Peyer's patch (tissue), 4 donors: ENCODE measurements at regions not wholly inside any gene's neighbourhood (a gene's known extent, or its start where the extent isn't known, plus 50 kb on each side); places are given as distances from the start of the nearest gene placed in this dataset.

Experiments used
- DNase-seq, 3 donors: peaks; one replicate each; pipeline ENCODE4 v3.0.0-alpha.2; 2017 to 2019
- H3K27ac ChIP-seq, 4 donors: fragments of 200-600 bp; sonication (generic); one replicate each; pipeline ENCODE4 v1.5.1; 2016 to 2019
- H3K27me3 ChIP-seq, 2 donors: fragments of 200-600 bp; sonication (generic); one replicate each; pipeline ENCODE4 v1.5.1; 2019
- H3K36me3 ChIP-seq, 3 donors: fragments of 200-600 bp; sonication (generic); one replicate each; pipeline ENCODE4 v1.5.1; 2016 to 2019
- H3K4me1 ChIP-seq, 4 donors: fragments of 200-600 bp; sonication (generic); one replicate each; pipeline ENCODE4 v1.5.1; 2016 to 2019
- H3K4me3 ChIP-seq, 4 donors: fragments of 200-600 bp; sonication (generic); 1 replicate in 3 of 4; 2 replicates in 1 of 4; pipeline ENCODE4 v1.5.1; 2016 to 2019; ENCODE audit warnings: mild to moderate bottlenecking in 1 of 4
- H3K9me3 ChIP-seq, 4 donors: fragments of 200-600 bp; sonication (generic); one replicate each; pipeline ENCODE4 v1.5.1; 2016 to 2019; ENCODE audit warnings: mild to moderate bottlenecking in 1 of 4
- CTCF ChIP-seq, 6 experiments: fragments of 450-650 bp in 4 of 6; fragments of 200-600 bp in 2 of 6; sonication (generic) in 1 of 6; IDR thresholded peaks; one replicate each; pipeline ENCODE4 v1.5.1; 2017 to 2019; ENCODE audit warnings: antibody characterized with exemption in 6 of 6, mild to moderate bottlenecking in 3 of 6, moderate library complexity in 1 of 6
- POLR2A ChIP-seq, 2 donors: fragments of 450-650 bp; IDR thresholded peaks; one replicate each; pipeline ENCODE4 v1.5.1; 2017; ENCODE audit warnings: antibody characterized with exemption in 2 of 2, mild to moderate bottlenecking in 2 of 2, moderate library complexity in 2 of 2

- Histone ChIP-seq H3K27ac (no peak overlapping the region), H3K9me3 (no peaks in the 10 kb centered on the region), H3K36me3 (no peaks in the 10 kb centered on the region), H3K4me1 (no peaks in the 10 kb centered on the region), H3K4me3 (no peak overlapping the region), H3K27me3 (no peaks in the 10 kb centered on the region)
- TF ChIP-seq POLR2A (IDR thresholded peaks at IDR 0.05) (no peak), CTCF (IDR thresholded peaks at IDR 0.05) (no peak)
- no peak for DNase-seq
Measured at GRCh38 chr7:127512663-127513062, 72.7 kb downstream of the GCC1 start.

GRCh38 chr7:127504715-127505114 lies 80.7 kb downstream of the GCC1 start:
- TF ChIP-seq CTCF (IDR thresholded peaks at IDR 0.05) (peak in 4 of 6 experiments; percentile 10 to 26 (median 20)), POLR2A (IDR thresholded peaks at IDR 0.05) (no peak)
- H3K9me3 ChIP-seq: no peaks in the 10 kb centered on the region
- DNase-seq: peak in 1 of 3 donors; percentile 48

GRCh38 chr7:127501817-127502216 lies 83.6 kb downstream of the GCC1 start:
- H3K36me3 ChIP-seq: no peaks in the 10 kb centered on the region

More at GRCh38 chr7:127504715-127505114, 80.7 kb downstream of the GCC1 start:
- Histone ChIP-seq H3K27ac (no peak overlapping the region), H3K36me3 (no peaks in the 10 kb centered on the region), H3K27me3 (no peaks in the 10 kb centered on the region), H3K4me1 (no peaks in the 10 kb centered on the region), H3K4me3 (no peak overlapping the region)

GRCh38 chr7:127487381-127487780 lies 94.9 kb upstream of the ZNF800 start:
- Histone ChIP-seq H3K27ac (no peak overlapping the region), H3K4me3 (no peak overlapping the region), H3K27me3 (no peaks in the 10 kb centered on the region), H3K4me1 (no peaks in the 10 kb centered on the region), H3K9me3 (no peaks in the 10 kb centered on the region), H3K36me3 (no peaks in the 10 kb centered on the region)
- DNase-seq: no peak
- TF ChIP-seq CTCF (IDR thresholded peaks at IDR 0.05) (no peak), POLR2A (IDR thresholded peaks at IDR 0.05) (no peak)

More at GRCh38 chr7:127501817-127502216, 83.6 kb downstream of the GCC1 start:
- Histone ChIP-seq H3K4me3 (no peak overlapping the region), H3K4me1 (no peaks in the 10 kb centered on the region), H3K27ac (no peak overlapping the region), H3K9me3 (no peaks in the 10 kb centered on the region), H3K27me3 (no peaks in the 10 kb centered on the region)
- no peak for DNase-seq
- TF ChIP-seq POLR2A (IDR thresholded peaks at IDR 0.05): no peak
- TF ChIP-seq CTCF (IDR thresholded peaks at IDR 0.05): no peak

GRCh38 chr7:127486654-127487053 lies 94.1 kb upstream of the ZNF800 start:
- Histone ChIP-seq H3K9me3 (no peaks in the 10 kb centered on the region), H3K4me1 (no peaks in the 10 kb centered on the region), H3K4me3 (no peak overlapping the region), H3K27ac (no peak overlapping the region), H3K36me3 (no peaks in the 10 kb centered on the region), H3K27me3 (no peaks in the 10 kb centered on the region)
- DNase-seq: no peak
- TF ChIP-seq POLR2A (IDR thresholded peaks at IDR 0.05): no peak
- TF ChIP-seq CTCF (IDR thresholded peaks at IDR 0.05): no peak

GRCh38 chr7:127485482-127485881 lies 93.0 kb upstream of the ZNF800 start:
- H3K27ac ChIP-seq: no peak overlapping the region
- TF ChIP-seq CTCF (IDR thresholded peaks at IDR 0.05) (no peak), POLR2A (IDR thresholded peaks at IDR 0.05) (no peak)
- no peaks in the 10 kb centered on the region for H3K27me3 ChIP-seq
- H3K4me3 ChIP-seq: no peak overlapping the region
- H3K4me1 ChIP-seq: no peaks in the 10 kb centered on the region
- DNase-seq: no peak
- no peaks in the 10 kb centered on the region for H3K36me3 ChIP-seq
- no peaks in the 10 kb centered on the region for H3K9me3 ChIP-seq
